IPS-15b (cell line): ENCODE measurements at regions not wholly inside any gene's neighbourhood (a gene's known extent, or its start where the extent isn't known, plus 50 kb on each side); places are given as distances from the start of the nearest gene placed in this dataset.
"Not testable (repeated sequence)": the region's sequence is repeated elsewhere in the genome, so short reads cannot be mapped to it uniquely, and the experiment has no call there.

Source experiments
- H3K27me3 ChIP-seq: one replicate; pipeline ENCODE4 v1.6.1; 2013; ENCODE audit warnings: low read length; ENCODE audit not compliant: control insufficient read depth, insufficient read depth
- H3K36me3 ChIP-seq: one replicate; pipeline ENCODE4 v1.6.1; 2013; ENCODE audit warnings: low read length; ENCODE audit not compliant: control insufficient read depth, insufficient read depth
- H3K4me1 ChIP-seq: one replicate; pipeline ENCODE4 v1.6.1; 2013; ENCODE audit warnings: mild to moderate bottlenecking, low read length; ENCODE audit not compliant: control insufficient read depth, insufficient read depth
- H3K4me3 ChIP-seq: one replicate; pipeline ENCODE4 v1.5.1; 2013; ENCODE audit warnings: low read depth, low read length
- H3K9ac ChIP-seq: one replicate; pipeline ENCODE4 v1.6.1; 2013; ENCODE audit warnings: low read depth, mild to moderate bottlenecking, low read length
- H3K9me3 ChIP-seq: one replicate; pipeline ENCODE4 v1.6.1; 2013; ENCODE audit warnings: mild to moderate bottlenecking, low read length; ENCODE audit not compliant: control insufficient read depth, insufficient read depth

GRCh38 chr13:22965011-22965857, 215.5 kb upstream of the SGCG start:
- H3K4me1 ChIP-seq, H3K27me3 ChIP-seq, H3K9ac ChIP-seq, H3K36me3 ChIP-seq, H3K4me3 ChIP-seq, H3K9me3 ChIP-seq: not testable (repeated sequence)

GRCh38 chr13:22965858-22966239, 214.9 kb upstream of the SGCG start:
- not testable (repeated sequence) for H3K27me3 ChIP-seq, H3K36me3 ChIP-seq, H3K9me3 ChIP-seq, H3K4me3 ChIP-seq, H3K4me1 ChIP-seq, H3K9ac ChIP-seq

GRCh38 chr13:22966753-22967152, 214.0 kb upstream of the SGCG start:
- H3K27me3 ChIP-seq, H3K9ac ChIP-seq: not testable (repeated sequence)

GRCh38 chr13:22967669-22968068, 213.1 kb upstream of the SGCG start:
- Histone ChIP-seq H3K27me3 (no peaks in the 10 kb centered on the region), H3K36me3 (no peaks in the 10 kb centered on the region), H3K4me3 (no peak overlapping the region), H3K9me3 (no peaks in the 10 kb centered on the region), H3K4me1 (no peaks in the 10 kb centered on the region), H3K9ac (no peak overlapping the region)

More at GRCh38 chr13:22966753-22967152, 214.0 kb upstream of the SGCG start:
- not testable (repeated sequence) for H3K4me1 ChIP-seq, H3K36me3 ChIP-seq, H3K9me3 ChIP-seq, H3K4me3 ChIP-seq

GRCh38 chr13:22979952-22980351, 200.8 kb upstream of the SGCG start:
- H3K9me3 ChIP-seq, result peaks cover 4% of the 10 kb centered on the region
- H3K4me1 ChIP-seq, result no peaks in the 10 kb centered on the region
- no peaks in the 10 kb centered on the region for H3K27me3 ChIP-seq

GRCh38 chr13:22980936-22981335, 199.8 kb upstream of the SGCG start:
- H3K4me3 ChIP-seq, result no peak overlapping the region
- H3K27me3 ChIP-seq, result no peaks in the 10 kb centered on the region
- no peak overlapping the region for H3K9ac ChIP-seq
- H3K9me3 ChIP-seq, result peaks cover 4% of the 10 kb centered on the region
- no peaks in the 10 kb centered on the region for H3K4me1 ChIP-seq
- H3K36me3 ChIP-seq, result no peaks in the 10 kb centered on the region

More at GRCh38 chr13:22979952-22980351, 200.8 kb upstream of the SGCG start:
- H3K9ac ChIP-seq, result no peak overlapping the region
- no peak overlapping the region for H3K4me3 ChIP-seq
- no peaks in the 10 kb centered on the region for H3K36me3 ChIP-seq

GRCh38 chr13:22993148-22993547, 187.6 kb upstream of the SGCG start:
- no peak overlapping the region for H3K9ac ChIP-seq
- no peaks in the 10 kb centered on the region for H3K4me1 ChIP-seq
- no peaks in the 10 kb centered on the region for H3K27me3 ChIP-seq
- no peak overlapping the region for H3K4me3 ChIP-seq
- no peaks in the 10 kb centered on the region for H3K36me3 ChIP-seq
- H3K9me3 ChIP-seq, result no peaks in the 10 kb centered on the region

GRCh38 chr13:23003446-23003845, 177.3 kb upstream of the SGCG start:
- Histone ChIP-seq H3K27me3 (no peaks in the 10 kb centered on the region), H3K4me3 (no peak overlapping the region), H3K4me1 (no peaks in the 10 kb centered on the region), H3K9ac (no peak overlapping the region), H3K36me3 (no peaks in the 10 kb centered on the region), H3K9me3 (peaks cover 2% of the 10 kb centered on the region)

GRCh38 chr13:23007426-23007825, 173.4 kb upstream of the SGCG start:
- H3K4me3 ChIP-seq, result no peak overlapping the region
- no peak overlapping the region for H3K9ac ChIP-seq
- no peaks in the 10 kb centered on the region for H3K9me3 ChIP-seq
- no peaks in the 10 kb centered on the region for H3K36me3 ChIP-seq
- no peaks in the 10 kb centered on the region for H3K4me1 ChIP-seq
- no peaks in the 10 kb centered on the region for H3K27me3 ChIP-seq

- Histone ChIP-seq H3K9me3 (no peaks in the 10 kb centered on the region), H3K27me3 (no peaks in the 10 kb centered on the region), H3K4me1 (no peaks in the 10 kb centered on the region), H3K4me3 (no peak overlapping the region), H3K36me3 (no peaks in the 10 kb centered on the region), H3K9ac (no peak overlapping the region)
Measured at GRCh38 chr13:23018143-23018542, 162.6 kb upstream of the SGCG start.

GRCh38 chr13:23020246-23020843, 160.4 kb upstream of the SGCG start:
- H3K27me3 ChIP-seq, result no peaks in the 10 kb centered on the region
- H3K9me3 ChIP-seq, result no peaks in the 10 kb centered on the region
- no peak overlapping the region for H3K4me3 ChIP-seq
- no peaks in the 10 kb centered on the region for H3K4me1 ChIP-seq
- H3K36me3 ChIP-seq, result no peaks in the 10 kb centered on the region
- H3K9ac ChIP-seq, result no peak overlapping the region

GRCh38 chr13:23021906-23022305, 158.9 kb upstream of the SGCG start:
- no peaks in the 10 kb centered on the region for H3K36me3 ChIP-seq
- H3K4me1 ChIP-seq, result no peaks in the 10 kb centered on the region
- no peak overlapping the region for H3K4me3 ChIP-seq
- H3K9ac ChIP-seq, result no peak overlapping the region
- H3K27me3 ChIP-seq, result no peaks in the 10 kb centered on the region
- H3K9me3 ChIP-seq, result no peaks in the 10 kb centered on the region
